HepG2 (cell line): ENCODE measurements at regions not wholly inside any gene's neighbourhood (a gene's known extent, or its start where the extent isn't known, plus 50 kb on each side); places are given as distances from the start of the nearest gene placed in this dataset.

Experiments
- ATAC-seq: fragments of 200-7000 bp; cut with Tn5 transposase; 3 replicates; pipeline ENCODE4 v1.9.1; 2020; ENCODE audit warnings: mild to moderate bottlenecking, moderate library complexity
- BruUV-seq: library from RNA; stranded (reverse); fragments of 400-500 nt; replicated peaks from 2 replicates; lab custom pipeline; 2021; lab: Mats Ljungman, UMichigan
- CTCF ChIA-PET: fragments of 300-600 bp; formaldehyde crosslinking; extraction: SDS; loops from one replicate; lab custom pipeline; 2021; ENCODE audit warnings: low total read pairs, inconsistent platforms, low intra/inter-chr PET ratio; lab: Yijun Ruan, JAX
- POLR2A ChIA-PET: fragments of 350-600 bp; sonication (Branson Sonifier 250); formaldehyde crosslinking; loops from one replicate; lab custom pipeline; 2020; ENCODE audit warnings: antibody characterized with exemption, inconsistent platforms; lab: Yijun Ruan, JAX
- DNase-seq: peaks from one replicate; pipeline ENCODE4 v3.0.0-alpha.2; 2015; ENCODE audit warnings: low spot score
- FAIRE-seq: peaks from 3 replicates; lab custom pipeline; 2011; peaks lifted over from hg19 to GRCh38; lab: Jason Lieb, UNC
- H2AFZ ChIP-seq: one replicate; pipeline ENCODE4 v1.6.1; 2011; ENCODE audit warnings: low read length, inconsistent platforms
- H3K27ac ChIP-seq: fragments of 300-600 bp; 3 replicates; pipeline ENCODE4 v1.8.0; 2011; ENCODE audit warnings: mixed run types, mild to moderate bottlenecking, mixed read lengths, low read length, inconsistent platforms; ENCODE audit not compliant: insufficient read depth; ENCODE audit errors: extremely low read length
- H3K27me3 ChIP-seq, 2 experiments: fragments of 200-600 bp in 1 of 2; 2 replicates in 1 of 2; 3 replicates in 1 of 2; pipeline versions ENCODE4 v1.6.0 to v1.8.0; 2011; ENCODE audit warnings: low read length in 2 of 2, mild to moderate bottlenecking in 2 of 2, moderate library complexity in 2 of 2, inconsistent platforms in 1 of 2; ENCODE audit not compliant: insufficient read depth in 2 of 2, control insufficient read depth in 1 of 2
- H3K36me3 ChIP-seq, 2 experiments: fragments of 200-600 bp in 1 of 2; replicated peaks in 1 of 2; 2 replicates in 1 of 2; 3 replicates in 1 of 2; pipeline versions ENCODE4 v1.5.1 to v1.8.0; 2011; ENCODE audit warnings: low read length in 2 of 2, inconsistent platforms in 1 of 2; ENCODE audit not compliant: insufficient read depth in 2 of 2, control insufficient read depth in 1 of 2
- H3K4me1 ChIP-seq: 2 replicates; pipeline ENCODE4 v1.5.1; 2012; ENCODE audit warnings: low read length, inconsistent platforms; ENCODE audit not compliant: insufficient read depth
- H3K4me2 ChIP-seq: 2 replicates; pipeline ENCODE4 v1.6.0; 2011; ENCODE audit warnings: low read depth, low read length, inconsistent platforms
- H3K4me3 ChIP-seq, 3 experiments: fragments of 200-600 bp in 1 of 3; sonication (generic), shearing (Covaris generic) in 1 of 3; replicated peaks in 1 of 3; 2 replicates each; pipeline ENCODE4 v1.5.1; 2011 to 2016; ENCODE audit warnings: low read length in 3 of 3, inconsistent platforms in 2 of 3, low read depth in 2 of 3, mild to moderate bottlenecking in 2 of 3, control low read depth in 1 of 3, mixed read lengths in 1 of 3; ENCODE audit not compliant: insufficient read depth in 1 of 3
- H3K79me2 ChIP-seq: one replicate; pipeline ENCODE4 v1.6.1; 2011; ENCODE audit warnings: low read length, inconsistent platforms; ENCODE audit not compliant: insufficient read depth
- H3K9ac ChIP-seq: 2 replicates; pipeline ENCODE4 v1.6.0; 2011; ENCODE audit warnings: mild to moderate bottlenecking, low read depth, low read length, inconsistent platforms; ENCODE audit not compliant: insufficient read depth
- H3K9me3 ChIP-seq: 2 replicates; pipeline ENCODE4 v1.5.1; 2012; ENCODE audit warnings: mild to moderate bottlenecking, low read length
- H4K20me1 ChIP-seq: 2 replicates; pipeline ENCODE4 v1.6.0; 2011; ENCODE audit warnings: inconsistent platforms, mild to moderate bottlenecking, low read length, moderate library complexity; ENCODE audit not compliant: insufficient read depth
- DPF2 ChIP-seq: sonication (generic); formaldehyde crosslinking; IDR thresholded peaks from 2 replicates; pipeline ENCODE4 v1.4.0; 2020; ENCODE audit warnings: mild to moderate bottlenecking, low read depth, missing genetic modification reagents, borderline replicate concordance
- FOSL1 ChIP-seq: sonication (generic); formaldehyde crosslinking; IDR thresholded peaks from 2 replicates; pipeline ENCODE4 v1.9.0; 2021; ENCODE audit warnings: missing genetic modification reagents, borderline replicate concordance
- HNF4G ChIP-seq, 2 experiments: sonication (generic) in 1 of 2; formaldehyde crosslinking in 1 of 2; IDR thresholded peaks; 2 replicates each; pipeline versions ENCODE4 v1.4.0 to v1.6.1; 2011 to 2020; ENCODE audit warnings: borderline replicate concordance in 2 of 2, low read depth in 2 of 2, mild to moderate bottlenecking in 2 of 2, low read length in 1 of 2, missing genetic modification reagents in 1 of 2, moderate library complexity in 1 of 2
- JDP2 ChIP-seq: sonication (generic); formaldehyde crosslinking; IDR thresholded peaks from 2 replicates; pipeline ENCODE4 v1.8.1; 2022; ENCODE audit warnings: missing genetic modification reagents, borderline replicate concordance
- JUN ChIP-seq: sonication (generic); formaldehyde crosslinking; IDR thresholded peaks from 2 replicates; pipeline ENCODE4 v1.4.0; 2020; ENCODE audit warnings: mild to moderate bottlenecking, missing genetic modification reagents
- JUND ChIP-seq: sonication (generic); formaldehyde crosslinking; IDR thresholded peaks from 2 replicates; pipeline ENCODE4 v1.8.0; 2022; ENCODE audit warnings: mild to moderate bottlenecking, missing genetic modification reagents
- MIER3 ChIP-seq: IDR thresholded peaks from 2 replicates; pipeline ENCODE4 v1.6.1; 2016; ENCODE audit warnings: missing compliant biosample characterization, borderline replicate concordance
- MTA1 ChIP-seq: sonication (generic); formaldehyde crosslinking; IDR thresholded peaks from 2 replicates; pipeline ENCODE4 v1.4.0; 2020; ENCODE audit warnings: missing genetic modification reagents, mild to moderate bottlenecking, borderline replicate concordance
- POLR2G ChIP-seq: fragments of 200-400 bp; formaldehyde crosslinking; IDR thresholded peaks from 2 replicates; pipeline ENCODE4 v1.6.1; 2018; ENCODE audit warnings: mild to moderate bottlenecking, low read depth, low read length, moderate library complexity
- RCOR2 ChIP-seq: IDR thresholded peaks from 2 replicates; pipeline ENCODE4 v1.6.1; 2016; ENCODE audit warnings: missing biosample characterization, missing genetic modification reagents
- SMARCC2 ChIP-seq: fragments of 450-650 bp; IDR thresholded peaks from 2 replicates; pipeline ENCODE4 v1.6.1; 2017; ENCODE audit warnings: antibody characterized with exemption, mild to moderate bottlenecking
- ZNF264 ChIP-seq: sonication (generic); formaldehyde crosslinking; IDR thresholded peaks from 2 replicates; pipeline ENCODE4 v1.4.0; 2020; ENCODE audit warnings: missing genetic modification reagents
- ZNF431 ChIP-seq: sonication (generic); formaldehyde crosslinking; IDR thresholded peaks from 2 replicates; pipeline ENCODE4 v1.9.0; 2022; ENCODE audit warnings: missing genetic modification reagents, low read depth, mild to moderate bottlenecking, borderline replicate concordance
- ZNF496 ChIP-seq: sonication (generic); formaldehyde crosslinking; IDR thresholded peaks from 2 replicates; pipeline ENCODE4 v1.8.1; 2023; ENCODE audit warnings: mild to moderate bottlenecking, moderate library complexity, missing genetic modification reagents; ENCODE audit not compliant: insufficient replicate concordance
- ZNF501 ChIP-seq: sonication (generic); formaldehyde crosslinking; IDR thresholded peaks from 2 replicates; pipeline ENCODE4 v1.5.1; 2020; ENCODE audit warnings: mild to moderate bottlenecking, moderate library complexity, missing genetic modification reagents
- ZNF746 ChIP-seq: sonication (generic); formaldehyde crosslinking; IDR thresholded peaks from 2 replicates; pipeline ENCODE4 v1.8.0; 2022; ENCODE audit warnings: mild to moderate bottlenecking, missing genetic modification reagents
- ZNF841 ChIP-seq: sonication (generic); formaldehyde crosslinking; IDR thresholded peaks from 2 replicates; pipeline ENCODE4 v1.8.1; 2023; ENCODE audit warnings: missing genetic modification reagents, borderline replicate concordance
- ZSCAN5A ChIP-seq: sonication (generic); formaldehyde crosslinking; IDR thresholded peaks from 2 replicates; pipeline ENCODE4 v1.8.0; 2022; ENCODE audit warnings: mild to moderate bottlenecking, missing genetic modification reagents, borderline replicate concordance
- WGBS: methylation state at CpG from one replicate; pipeline ENCODE4 v1.1.6; 2017; ENCODE audit warnings: low lambda C conversion rate; 5-methylcytosine and 5-hydroxymethylcytosine counted together
- in situ Hi-C: cut with HindIII; loops from 2 replicates; pipeline ENCODE4 v1.10.0; 2017; ENCODE audit warnings: low pct_unique_long_range_greater_than_20kb; ENCODE audit not compliant: extremely low pct_ligation_motif_present
- intact Hi-C: fragments of 100-400 bp; cut with micrococcal nuclease; formaldehyde crosslinking; loops from one replicate; pipeline ENCODE4 v1.10.0; 2022; ENCODE audit not compliant: unreplicated experiment
- TF ChIP-seq, protein P1 (sequence below): sonication (generic); formaldehyde crosslinking; IDR thresholded peaks from 2 replicates; pipeline ENCODE4 v1.8.1; 2023; ENCODE audit warnings: missing genetic modification reagents, mild to moderate bottlenecking, borderline replicate concordance

- DNase-seq (no peak), FAIRE-seq (no peak), ATAC-seq (no peak)
- CTCF ChIA-PET = no interaction called here
- Histone ChIP-seq H3K9me3 (no peaks in the 10 kb centered on the region), H3K9ac (no peak overlapping the region), H3K27me3 (no peaks in the 10 kb centered on the region), H3K79me2 (no peaks in the 10 kb centered on the region), H4K20me1 (no peaks in the 10 kb centered on the region), H2AFZ (no peak overlapping the region), H3K4me3 (no peak overlapping the region), H3K27ac (no peak overlapping the region), H3K4me2 (no peak overlapping the region), H3K36me3 (no peaks in the 10 kb centered on the region), H3K4me1 (no peaks in the 10 kb centered on the region)
- intact Hi-C loops = no loop called here
- BruUV-seq = no TSS peak
- POLR2A ChIA-PET = no interaction called here
- in situ Hi-C loops = no loop called here
- 2% methylated on average over 3 of the region's 3 CpGs for WGBS
- TF ChIP-seq ZNF431 (no peak), DPF2 (CRISPR knock-in tag) (no peak), ZNF496 (CRISPR knock-in tag) (no peak), JUND (CRISPR knock-in tag) (no peak), ZSCAN5A (CRISPR knock-in tag) (no peak), POLR2G (no peak), JDP2 (CRISPR knock-in tag) (no peak), ZNF264 (CRISPR knock-in tag) (no peak), ZNF841 (CRISPR knock-in tag) (no peak), ZNF501 (CRISPR knock-in tag) (no peak), HNF4G (IDR thresholded peaks at IDR 0.05; ENCODE audit: borderline replicate concordance, low read depth, low read length) (no peak), HNF4G (CRISPR knock-in tag; IDR thresholded peaks at IDR 0.05; ENCODE audit: borderline replicate concordance, low read depth) (no peak), MIER3 (no peak), ZNF746 (CRISPR knock-in tag) (no peak), JUN (CRISPR knock-in tag) (no peak), RCOR2 (CRISPR knock-in tag) (no peak), SMARCC2 (no peak), MTA1 (CRISPR knock-in tag) (no peak), FOSL1 (CRISPR knock-in tag) (no peak)
- TF ChIP-seq, protein P1, sequence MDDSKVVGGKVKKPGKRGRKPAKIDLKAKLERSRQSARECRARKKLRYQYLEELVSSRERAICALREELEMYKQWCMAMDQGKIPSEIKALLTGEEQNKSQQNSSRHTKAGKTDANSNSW (CRISPR knock-in tag) = no peak
Measured at GRCh38 chr4:189823591-189823990, 117.1 kb upstream of the FRG1 start.
